Colonic mucosa (tissue), 4 donors: ENCODE measurements at regions not wholly inside any gene's neighbourhood (a gene's known extent, or its start where the extent isn't known, plus 50 kb on each side); places are given as distances from the start of the nearest gene placed in this dataset.

Experiments
- DNase-seq: peaks from one replicate; pipeline ENCODE4 v3.0.0-alpha.2; 2020
- H3K27ac ChIP-seq: fragments of 200-600 bp; one replicate; pipeline ENCODE4 v1.8.0; 2021
- H3K27me3 ChIP-seq: fragments of 200-600 bp; one replicate; pipeline ENCODE4 v1.8.0; 2021
- H3K36me3 ChIP-seq: fragments of 200-600 bp; one replicate; pipeline ENCODE4 v1.8.0; 2021
- H3K4me1 ChIP-seq: fragments of 200-600 bp; one replicate; pipeline ENCODE4 v1.8.0; 2021; ENCODE audit warnings: mild to moderate bottlenecking
- H3K4me3 ChIP-seq: fragments of 200-600 bp; one replicate; pipeline ENCODE4 v1.8.0; 2021
- H3K9ac ChIP-seq, 2 donors: one replicate each; pipeline ENCODE4 v1.7.0; 2013; ENCODE audit warnings: control low read depth in 2 of 2, low read depth in 2 of 2, low read length in 2 of 2
- H3K9me3 ChIP-seq: fragments of 200-600 bp; one replicate; pipeline ENCODE4 v1.8.0; 2021
- CTCF ChIP-seq: fragments of 200-600 bp; IDR thresholded peaks from one replicate; pipeline ENCODE4 v1.8.0; 2022; ENCODE audit warnings: antibody characterized with exemption, mild to moderate bottlenecking
- intact Hi-C: fragments of 100-400 bp; cut with DNase I; formaldehyde crosslinking; loops from one replicate; pipeline ENCODE4 v1.14.1; 2022
- donor health status: healthy.
- donor health status: DM: no; HTN: no; CAD: no.
- donor health status: DM: no; HTN: no; CAD: no.

GRCh38 chr2:175404839-175405238 lies 223.3 kb upstream of the ATP5MC3 start:
- TF ChIP-seq CTCF, result no peak
- intact Hi-C loops, result no loop called here
- no peak overlapping the region for H3K4me3 ChIP-seq

GRCh38 chr2:175403599-175404221 lies 222.2 kb upstream of the ATP5MC3 start:
- no peak for TF ChIP-seq CTCF
- H3K4me1 ChIP-seq, result no peaks in the 10 kb centered on the region
- no peaks in the 10 kb centered on the region for H3K9me3 ChIP-seq
- intact Hi-C loops, result no loop called here
- no peak overlapping the region for H3K27ac ChIP-seq
- no peak overlapping the region for H3K4me3 ChIP-seq
- no peaks in the 10 kb centered on the region for H3K36me3 ChIP-seq
- no peaks in the 10 kb centered on the region for H3K27me3 ChIP-seq
- H3K9ac ChIP-seq, result no peak overlapping the region
- DNase-seq, result no peak

More at GRCh38 chr2:175404839-175405238, 223.3 kb upstream of the ATP5MC3 start:
- no peaks in the 10 kb centered on the region for H3K36me3 ChIP-seq
- H3K27ac ChIP-seq, result no peak overlapping the region
- no peak for DNase-seq
- H3K9me3 ChIP-seq, result no peaks in the 10 kb centered on the region
- H3K9ac ChIP-seq, result no peak overlapping the region
- H3K4me1 ChIP-seq, result no peaks in the 10 kb centered on the region
- no peaks in the 10 kb centered on the region for H3K27me3 ChIP-seq

GRCh38 chr2:175402571-175402970 lies 221.1 kb upstream of the ATP5MC3 start:
- Histone ChIP-seq H3K27me3 (no peaks in the 10 kb centered on the region), H3K4me1 (no peaks in the 10 kb centered on the region), H3K36me3 (no peaks in the 10 kb centered on the region), H3K9me3 (no peaks in the 10 kb centered on the region), H3K27ac (no peak overlapping the region), H3K4me3 (no peak overlapping the region), H3K9ac (no peak overlapping the region)
- no peak for TF ChIP-seq CTCF
- intact Hi-C loops, result no loop called here
- no peak for DNase-seq

- no peak for TF ChIP-seq CTCF
- Histone ChIP-seq H3K9ac (no peak overlapping the region), H3K4me3 (no peak overlapping the region), H3K27ac (no peak overlapping the region), H3K9me3 (no peaks in the 10 kb centered on the region), H3K27me3 (no peaks in the 10 kb centered on the region), H3K36me3 (no peaks in the 10 kb centered on the region), H3K4me1 (no peaks in the 10 kb centered on the region)
- no peak for DNase-seq
- intact Hi-C loops, result no loop called here
Measured at GRCh38 chr2:175401956-175402469, 220.5 kb upstream of the ATP5MC3 start.

- intact Hi-C loops, result no loop called here
- H3K9me3 ChIP-seq, result no peaks in the 10 kb centered on the region
- H3K27ac ChIP-seq, result no peak overlapping the region
- no peaks in the 10 kb centered on the region for H3K36me3 ChIP-seq
- no peaks in the 10 kb centered on the region for H3K27me3 ChIP-seq
- H3K9ac ChIP-seq, result no peak overlapping the region
- no peaks in the 10 kb centered on the region for H3K4me1 ChIP-seq
- DNase-seq, result no peak
- TF ChIP-seq CTCF, result no peak
- no peak overlapping the region for H3K4me3 ChIP-seq
Measured at GRCh38 chr2:175400975-175401374, 219.5 kb upstream of the ATP5MC3 start.
